ENCODE measurements at regions not wholly inside any gene's neighbourhood (a gene's known extent, or its start where the extent isn't known, plus 50 kb on each side); places are given as distances from the start of the nearest gene placed in this dataset.
"Not testable (repeated sequence)": the region's sequence is repeated elsewhere in the genome, so short reads cannot be mapped to it uniquely, and the experiment has no call there.

GRCh38 chr9:94492125-94492524 is 62.8 kb upstream of the PCAT7 start:
- H3K36me3 ChIP-seq (ENCODE audit: control insufficient read depth in 4 of 4, insufficient read depth in 4 of 4, low read length in 3 of 4); POLR2A ChIA-PET; H3K9me3 ChIP-seq (ENCODE audit: control extremely low read depth in 1 of 5, control insufficient read depth in 4 of 5, insufficient read depth in 2 of 5, low read depth in 1 of 5, low read length in 4 of 5); H3K4me3 ChIP-seq (ENCODE audit: control insufficient read depth in 1 of 7, extremely low read depth in 1 of 7, insufficient read depth in 4 of 7, low read depth in 2 of 7, low read length in 6 of 7); H3K27me3 ChIP-seq (replicated peaks in 2 of 5; ENCODE audit: control insufficient read depth in 4 of 5, insufficient read depth in 5 of 5, low read length in 4 of 5); DNase-seq; CTCF ChIA-PET; H3K4me1 ChIP-seq (ENCODE audit: control extremely low read depth in 1 of 4, control insufficient read depth in 4 of 4, insufficient read depth in 4 of 4, low read length in 3 of 4); H3K27ac ChIP-seq (ENCODE audit: insufficient read depth in 1 of 2, low read depth in 1 of 2, low read length in 2 of 2, poor library complexity in 1 of 2, severe bottlenecking in 2 of 2): not testable (repeated sequence)
- 91% methylated on average over 5 of the region's 6 CpGs for WGBS (ENCODE audit: insufficient coverage)

- POLR2A ChIA-PET, result no interaction called here
- no peaks in the 10 kb centered on the region for H3K36me3 ChIP-seq (ENCODE audit: control insufficient read depth in 4 of 4, insufficient read depth in 4 of 4, low read length in 3 of 4)
- no peaks in the 10 kb centered on the region for H3K4me1 ChIP-seq (ENCODE audit: control extremely low read depth in 1 of 4, control insufficient read depth in 4 of 4, insufficient read depth in 4 of 4, low read length in 3 of 4)
- CTCF ChIA-PET, result interaction anchor here (1.4 kb wide), 1 partner anchor 14 kb away, joined by 3 read pairs; no protein-coding TSS in a partner anchor
- H3K27me3 ChIP-seq (replicated peaks in 2 of 5; ENCODE audit: control insufficient read depth in 4 of 5, insufficient read depth in 5 of 5, low read length in 4 of 5), result peaks cover 0 to 5% (median 2%) of the 10 kb centered on the region in 5 experiments
- H3K4me3 ChIP-seq (ENCODE audit: control insufficient read depth in 1 of 7, extremely low read depth in 1 of 7, insufficient read depth in 4 of 7, low read depth in 2 of 7, low read length in 6 of 7), result no peak overlapping the region
- no peak overlapping the region for H3K27ac ChIP-seq (ENCODE audit: insufficient read depth in 1 of 2, low read depth in 1 of 2, low read length in 2 of 2, poor library complexity in 1 of 2, severe bottlenecking in 2 of 2)
- WGBS (ENCODE audit: insufficient coverage), result 89% methylated on average over 3 of the region's 5 CpGs
- no peaks in the 10 kb centered on the region for H3K9me3 ChIP-seq (ENCODE audit: control extremely low read depth in 1 of 5, control insufficient read depth in 4 of 5, insufficient read depth in 2 of 5, low read depth in 1 of 5, low read length in 4 of 5)
- DNase-seq, result no peak
Measured at GRCh38 chr9:94498801-94499453, 56.0 kb upstream of the PCAT7 start.

DNA sequence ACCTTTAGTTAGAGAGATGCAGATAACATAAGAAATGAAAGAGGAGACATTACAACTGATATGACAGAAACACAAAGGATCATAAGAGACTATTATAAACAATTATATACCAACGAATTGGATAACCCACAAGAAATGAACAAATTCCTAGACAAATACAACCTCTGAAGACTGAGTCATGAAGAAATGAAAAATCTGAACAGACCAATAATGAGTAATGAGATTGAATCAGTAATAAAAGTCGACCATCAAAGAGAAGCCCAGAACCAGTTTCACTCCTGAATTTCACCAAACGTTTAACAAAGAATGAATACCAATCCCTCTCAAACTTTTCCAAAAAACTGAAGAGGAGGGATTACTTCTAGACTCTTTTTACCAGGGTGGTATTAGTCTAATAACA is 50.5 kb upstream of the PCAT7 start:
- Histone ChIP-seq H3K27ac (ENCODE audit: insufficient read depth in 1 of 2, low read depth in 1 of 2, low read length in 2 of 2, poor library complexity in 1 of 2, severe bottlenecking in 2 of 2) (no peak overlapping the region), H3K4me1 (ENCODE audit: control extremely low read depth in 1 of 4, control insufficient read depth in 4 of 4, insufficient read depth in 4 of 4, low read length in 3 of 4) (no peaks in the 10 kb centered on the region), H3K27me3 (replicated peaks in 2 of 5; ENCODE audit: control insufficient read depth in 4 of 5, insufficient read depth in 5 of 5, low read length in 4 of 5) (peaks cover 0 to 4% (median 0%) of the 10 kb centered on the region in 5 experiments), H3K4me3 (ENCODE audit: control insufficient read depth in 1 of 7, extremely low read depth in 1 of 7, insufficient read depth in 4 of 7, low read depth in 2 of 7, low read length in 6 of 7) (no peak overlapping the region), H3K36me3 (ENCODE audit: control insufficient read depth in 4 of 4, insufficient read depth in 4 of 4, low read length in 3 of 4) (no peaks in the 10 kb centered on the region), H3K9me3 (ENCODE audit: control extremely low read depth in 1 of 5, control insufficient read depth in 4 of 5, insufficient read depth in 2 of 5, low read depth in 1 of 5, low read length in 4 of 5) (no peaks in the 10 kb centered on the region)
- WGBS (ENCODE audit: insufficient coverage), result no CpG with 5 or more reads among the region's 3 CpGs
- ChIA-PET CTCF (no interaction called here), POLR2A (no interaction called here)
- DNase-seq, result no peak
